ENCODE measurements at regions not wholly inside any gene's neighbourhood (a gene's known extent, or its start where the extent isn't known, plus 50 kb on each side); places are given as distances from the start of the nearest gene placed in this dataset.
"Not testable (repeated sequence)": the region's sequence is repeated elsewhere in the genome, so short reads cannot be mapped to it uniquely, and the experiment has no call there.

- Histone ChIP-seq H3K4me1 (ENCODE audit: insufficient read depth, low read length, poor library complexity, severe bottlenecking) (no peaks in the 10 kb centered on the region), H3K9me3 (ENCODE audit: low read length) (no peaks in the 10 kb centered on the region), H3K4me3 (ENCODE audit: low read depth, low read length, poor library complexity, severe bottlenecking) (no peak overlapping the region), H3K27ac (ENCODE audit: low read depth, low read length, poor library complexity, severe bottlenecking) (no peak overlapping the region), H4K20me1 (ENCODE audit: insufficient read depth, low read length) (no peaks in the 10 kb centered on the region), H3K9me2 (ENCODE audit: insufficient read depth, low read length) (no peaks in the 10 kb centered on the region), H3K79me2 (ENCODE audit: insufficient read depth, low read depth, low read length) (no peaks in the 10 kb centered on the region), H3K4me2 (ENCODE audit: low read length) (no peak overlapping the region), H2AFZ (ENCODE audit: low read length) (no peak overlapping the region), H3K36me3 (ENCODE audit: insufficient read depth, low read length) (no peaks in the 10 kb centered on the region)
- DNase-seq (ENCODE audit: low spot score): no peak
- no TSS peak for BruUV-seq (replicated peaks)
- ChIA-PET POLR2A (no interaction called here), CTCF (ENCODE audit: unreplicated experiment) (no interaction called here)
- intact Hi-C loops (cut with micrococcal nuclease; ENCODE audit: unreplicated experiment): no loop called here
- no peak for TF ChIP-seq EZH2phosphoT487 (IDR thresholded peaks at IDR 0.05; ENCODE audit: borderline replicate concordance, low read depth, low read length)
- TF ChIP-seq CTCF (conservative IDR thresholded peaks at IDR 0.05; ENCODE audit: low read length): no peak
Observed at GRCh38 chrX:11899091-11899490, 141.1 kb downstream of the MSL3 start.

DNA sequence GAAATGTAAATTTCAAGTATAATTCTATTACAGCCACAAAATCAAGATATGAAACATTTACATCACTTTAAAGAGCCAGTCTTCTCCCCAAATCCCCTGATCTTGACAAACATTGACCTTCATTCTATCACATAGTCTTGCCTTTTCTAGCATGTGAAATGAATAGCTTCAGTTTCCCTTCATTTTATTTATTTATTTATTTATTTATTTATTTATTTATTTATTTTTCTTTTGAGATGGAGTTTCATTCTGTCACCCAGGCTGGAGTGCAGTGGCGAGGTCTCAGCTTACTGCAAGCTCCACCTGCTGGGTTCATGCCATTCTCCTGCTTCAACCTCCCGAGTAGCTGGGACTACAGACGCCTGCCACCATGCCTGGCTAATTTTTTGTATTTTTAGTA is 147.9 kb downstream of the MSL3 start:
- intact Hi-C loops (cut with micrococcal nuclease; ENCODE audit: unreplicated experiment): loop anchor here (10.0 kb wide), 1 partner anchor 371 kb away; no protein-coding TSS in a partner anchor
- not testable (repeated sequence) for H3K79me2 ChIP-seq (ENCODE audit: insufficient read depth, low read depth, low read length)

DNA sequence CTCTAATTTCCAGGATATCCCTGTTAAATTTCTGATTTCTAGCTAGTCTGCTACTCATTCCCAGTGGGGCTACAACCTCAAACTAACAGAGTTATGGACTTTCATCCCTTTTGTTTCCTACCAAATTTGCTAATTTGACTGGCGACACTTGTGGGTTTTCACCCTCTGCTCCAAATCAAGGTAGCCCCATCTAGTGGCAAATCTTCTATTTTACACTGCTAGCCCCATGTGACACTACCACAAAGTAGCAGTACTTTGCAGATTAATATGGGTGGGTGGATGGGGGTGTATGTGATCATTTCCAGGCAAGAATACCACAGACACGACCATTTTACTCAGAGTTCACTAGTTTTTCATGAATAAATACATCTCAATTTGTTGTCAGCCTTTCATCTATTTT is 150.3 kb downstream of the MSL3 start:
- intact Hi-C loops (cut with micrococcal nuclease; ENCODE audit: unreplicated experiment): loop anchor here (2.0 to 10.0 kb wide), 2 partner anchors 122 to 374 kb away; no protein-coding TSS in a partner anchor
- Histone ChIP-seq H3K36me3 (ENCODE audit: insufficient read depth, low read length) (no peaks in the 10 kb centered on the region), H3K9me2 (ENCODE audit: insufficient read depth, low read length) (no peaks in the 10 kb centered on the region), H3K9me3 (ENCODE audit: low read length) (no peaks in the 10 kb centered on the region), H4K20me1 (ENCODE audit: insufficient read depth, low read length) (no peaks in the 10 kb centered on the region), H3K27ac (ENCODE audit: low read depth, low read length, poor library complexity, severe bottlenecking) (no peak overlapping the region), H3K79me2 (ENCODE audit: insufficient read depth, low read depth, low read length) (no peaks in the 10 kb centered on the region), H3K4me1 (ENCODE audit: insufficient read depth, low read length, poor library complexity, severe bottlenecking) (no peaks in the 10 kb centered on the region), H2AFZ (ENCODE audit: low read length) (no peak overlapping the region), H3K4me2 (ENCODE audit: low read length) (no peak overlapping the region), H3K4me3 (ENCODE audit: low read depth, low read length, poor library complexity, severe bottlenecking) (no peak overlapping the region)
- ChIA-PET CTCF (ENCODE audit: unreplicated experiment) (no interaction called here), POLR2A (no interaction called here)
- BruUV-seq (replicated peaks): no TSS peak
- DNase-seq (ENCODE audit: low spot score): peak; percentile 17
- no peak for TF ChIP-seq EZH2phosphoT487 (IDR thresholded peaks at IDR 0.05; ENCODE audit: borderline replicate concordance, low read depth, low read length)
- peak; percentile 67 for TF ChIP-seq CTCF (conservative IDR thresholded peaks at IDR 0.05; ENCODE audit: low read length)

More for the DNA sequence above, 147.9 kb downstream of the MSL3 start:
- H3K4me1 ChIP-seq (ENCODE audit: insufficient read depth, low read length, poor library complexity, severe bottlenecking); H3K4me2 ChIP-seq (ENCODE audit: low read length); BruUV-seq (replicated peaks); H3K36me3 ChIP-seq (ENCODE audit: insufficient read depth, low read length); H3K9me3 ChIP-seq (ENCODE audit: low read length); H4K20me1 ChIP-seq (ENCODE audit: insufficient read depth, low read length); H3K4me3 ChIP-seq (ENCODE audit: low read depth, low read length, poor library complexity, severe bottlenecking); H3K9me2 ChIP-seq (ENCODE audit: insufficient read depth, low read length); CTCF ChIA-PET (ENCODE audit: unreplicated experiment); POLR2A ChIA-PET; H2AFZ ChIP-seq (ENCODE audit: low read length); H3K27ac ChIP-seq (ENCODE audit: low read depth, low read length, poor library complexity, severe bottlenecking); DNase-seq (ENCODE audit: low spot score): not testable (repeated sequence)

Measured in OCI-LY7 (cell line).